Endothelial cell of umbilical vein (primary cell): ENCODE measurements at regions not wholly inside any gene's neighbourhood (a gene's known extent, or its start where the extent isn't known, plus 50 kb on each side); places are given as distances from the start of the nearest gene placed in this dataset.

ENCODE experiments used
- BruUV-seq: library from RNA; stranded (reverse); fragments of 400-500 nt; replicated peaks from 2 replicates; lab custom pipeline; 2021; lab: Mats Ljungman, UMichigan
- CTCF ChIA-PET: fragments of 300-600, 350-600 bp; sonication (Branson Sonifier 250); formaldehyde crosslinking; loops from one replicate; lab custom pipeline; 2021; ENCODE audit warnings: antibody characterized with exemption, inconsistent platforms; lab: Charles Lee
- POLR2A ChIA-PET: fragments of 300-600, 350-600 bp; sonication (Branson Sonifier 250); formaldehyde crosslinking; loops from one replicate; lab custom pipeline; 2021; ENCODE audit warnings: antibody characterized with exemption, inconsistent platforms; lab: Charles Lee
- DNase-seq: peaks from one replicate; pipeline ENCODE4 v3.0.0-alpha.2; 2011; ENCODE audit warnings: low read depth, low spot score
- FAIRE-seq: peaks from 2 replicates; lab custom pipeline; 2011; peaks lifted over from hg19 to GRCh38; lab: Jason Lieb, UNC
- H2AFZ ChIP-seq: 2 replicates; pipeline ENCODE4 v1.6.0; 2012; ENCODE audit warnings: low read depth, low read length, control low read depth, inconsistent platforms
- H3K27ac ChIP-seq: 2 replicates; pipeline ENCODE4 v1.5.1; 2011; ENCODE audit warnings: low read depth, mild to moderate bottlenecking, control low read depth, low read length, moderate library complexity; ENCODE audit not compliant: insufficient read depth
- H3K27me3 ChIP-seq, 2 experiments: 2 replicates each; pipeline versions ENCODE4 v1.6.0 to v1.6.1; 2011; ENCODE audit warnings: low read length in 2 of 2, mixed read lengths in 1 of 2; ENCODE audit not compliant: control insufficient read depth in 2 of 2, insufficient read depth in 2 of 2
- H3K36me3 ChIP-seq, 2 experiments: 2 replicates in 1 of 2; 3 replicates in 1 of 2; pipeline ENCODE4 v1.5.1; 2011; ENCODE audit warnings: low read length in 2 of 2, mild to moderate bottlenecking in 1 of 2, moderate library complexity in 1 of 2; ENCODE audit not compliant: control insufficient read depth in 2 of 2, insufficient read depth in 2 of 2; ENCODE audit errors: extremely low read depth in 1 of 2
- H3K4me1 ChIP-seq: 3 replicates; pipeline ENCODE4 v1.5.1; 2011; ENCODE audit warnings: mild to moderate bottlenecking, low read length; ENCODE audit not compliant: control insufficient read depth, insufficient read depth; ENCODE audit errors: extremely low read depth
- H3K4me2 ChIP-seq: 2 replicates; pipeline ENCODE4 v1.6.1; 2011; ENCODE audit warnings: low read length, control low read depth, mixed read lengths; ENCODE audit not compliant: insufficient read depth
- H3K4me3 ChIP-seq, 3 experiments: fragments of 200-600 bp in 1 of 3; sonication (generic), shearing (Covaris generic) in 1 of 3; replicated peaks in 1 of 3; 2 replicates each; pipeline ENCODE4 v1.5.1; 2011 to 2016; ENCODE audit warnings: control low read depth in 3 of 3, low read length in 3 of 3, mild to moderate bottlenecking in 2 of 3, inconsistent platforms in 1 of 3, low read depth in 1 of 3, moderate library complexity in 1 of 3; ENCODE audit not compliant: insufficient read depth in 1 of 3
- H3K79me2 ChIP-seq: 2 replicates; pipeline ENCODE4 v1.6.0; 2012; ENCODE audit warnings: low read length, inconsistent platforms; ENCODE audit not compliant: control insufficient read depth, insufficient read depth
- H3K9ac ChIP-seq: replicated peaks from 2 replicates; pipeline ENCODE3; 2011; ENCODE audit warnings: low read length, control low read depth; ENCODE audit not compliant: insufficient read depth; ENCODE audit errors: extremely low read depth
- H3K9me1 ChIP-seq: replicated peaks from 3 replicates; pipeline ENCODE4 v1.6.0; 2011; ENCODE audit warnings: mild to moderate bottlenecking, low read length; ENCODE audit not compliant: control insufficient read depth, insufficient read depth; ENCODE audit errors: extremely low read depth
- H3K9me3 ChIP-seq: replicated peaks from 2 replicates; pipeline ENCODE4 v1.5.1; 2012; ENCODE audit warnings: low read length, inconsistent platforms; ENCODE audit not compliant: control insufficient read depth, insufficient read depth
- H4K20me1 ChIP-seq: replicated peaks from 2 replicates; pipeline ENCODE3; 2011; ENCODE audit warnings: mild to moderate bottlenecking, low read length; ENCODE audit not compliant: control insufficient read depth, insufficient read depth; ENCODE audit errors: extremely low read depth
- CTCF ChIP-seq, 2 donors: IDR thresholded peaks; 1 replicate in 1 of 2; 2 replicates in 1 of 2; pipeline ENCODE4 v1.5.1; 2011; ENCODE audit warnings: low read length in 2 of 2, mild to moderate bottlenecking in 2 of 2, moderate library complexity in 2 of 2, control low read depth in 1 of 2, inconsistent platforms in 1 of 2, low read depth in 1 of 2; ENCODE audit not compliant: insufficient read depth in 1 of 2; ENCODE audit errors: extremely low read depth in 1 of 2
- EZH2 ChIP-seq: IDR thresholded peaks from 2 replicates; pipeline ENCODE4 v1.6.1; 2012; ENCODE audit warnings: borderline replicate concordance, low read depth, mild to moderate bottlenecking, moderate library complexity, low read length, inconsistent platforms; ENCODE audit not compliant: severe bottlenecking
- FOS ChIP-seq: IDR thresholded peaks from 2 replicates; pipeline ENCODE4 v1.6.1; 2011; ENCODE audit warnings: mild to moderate bottlenecking, low read length, moderate library complexity, borderline replicate concordance; ENCODE audit not compliant: insufficient read depth
- GATA2 ChIP-seq: IDR thresholded peaks from 2 replicates; pipeline ENCODE4 v1.7.0; 2011; ENCODE audit warnings: low read depth, mild to moderate bottlenecking, moderate library complexity, mixed read lengths, low read length; ENCODE audit not compliant: insufficient read length, insufficient read depth
- JUN ChIP-seq: IDR thresholded peaks from 2 replicates; pipeline ENCODE4 v1.6.1; 2011; ENCODE audit warnings: borderline replicate concordance, low read depth; ENCODE audit not compliant: insufficient read length, insufficient read depth
- MYC ChIP-seq: IDR thresholded peaks from one replicate; pipeline ENCODE4 v1.6.1; 2011; ENCODE audit warnings: mild to moderate bottlenecking, low read depth, low read length
- POLR2A ChIP-seq: IDR thresholded peaks from 2 replicates; pipeline ENCODE4 v1.6.1; 2012; ENCODE audit warnings: low read depth, mild to moderate bottlenecking, control low read depth, low read length
- POLR2AphosphoS5 ChIP-seq: IDR thresholded peaks from 2 replicates; pipeline ENCODE4 v1.6.1; 2012; ENCODE audit warnings: low read depth, mild to moderate bottlenecking, control low read depth, low read length, moderate library complexity; ENCODE audit not compliant: insufficient read depth
- dilution Hi-C: fragments of 300-500 bp; cut with MboI; formaldehyde crosslinking; loops from one replicate; pipeline ENCODE4 v1.15.0; 2019; ENCODE audit warnings: low sequenced_read_pairs; ENCODE audit not compliant: extremely low pct_ligation_motif_present
- intact Hi-C: fragments of 100-400 bp; cut with micrococcal nuclease; formaldehyde crosslinking; loops from one replicate; pipeline ENCODE4 v1.10.0; 2022
- TF ChIP-seq, protein P1 (sequence below): IDR thresholded peaks from 2 replicates; pipeline ENCODE4 v1.6.1; 2011; ENCODE audit not compliant: insufficient read depth, insufficient read length

DNA sequence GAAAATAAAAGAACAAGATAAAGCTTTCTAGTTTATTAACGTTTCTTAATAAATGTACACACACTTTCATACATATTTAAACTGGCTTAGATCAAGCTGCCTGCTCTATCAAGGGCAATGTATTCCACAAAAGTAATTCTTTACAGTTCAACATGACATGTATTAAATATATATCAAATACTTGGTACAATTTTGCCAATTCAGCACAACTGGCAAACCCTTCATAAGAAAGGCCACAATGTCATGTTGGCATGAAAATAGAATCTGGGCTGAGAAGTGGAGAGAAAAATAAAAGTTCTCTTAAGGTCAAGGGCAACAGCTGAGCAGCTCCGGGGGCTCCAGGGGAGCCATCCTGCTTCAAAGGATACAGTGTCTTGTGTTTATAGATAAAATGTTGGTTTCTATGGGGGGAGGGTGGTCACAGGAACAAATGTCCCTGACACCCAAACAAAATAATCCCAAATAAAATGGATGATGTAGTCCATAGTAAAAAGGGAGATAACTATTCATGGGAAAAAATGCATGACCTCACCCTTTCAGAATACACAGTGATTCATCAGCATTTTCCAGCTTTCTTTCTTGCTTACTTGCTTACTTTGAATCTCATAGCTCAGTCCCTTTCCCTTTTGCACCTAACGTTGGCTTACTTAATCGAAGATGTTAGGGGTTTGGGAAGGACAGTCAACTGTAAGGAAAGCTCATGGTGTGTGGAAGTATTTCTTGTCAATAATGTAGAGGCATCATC is 494.9 kb downstream of the NYAP2 start:
- H3K4me1 ChIP-seq: no peaks in the 10 kb centered on the region
- ChIA-PET CTCF (interaction anchor here (0.7 to 1.1 kb wide), 2 partner anchors 229 to 908 kb away, joined by 3 to 6 read pairs; no protein-coding TSS in a partner anchor), POLR2A (no interaction called here)
- no peaks in the 10 kb centered on the region for H4K20me1 ChIP-seq
- no peaks in the 10 kb centered on the region for H3K9me3 ChIP-seq
- no peaks in the 10 kb centered on the region for H3K9me1 ChIP-seq
- dilution Hi-C loops: no loop called here
- H3K27ac ChIP-seq: no peak overlapping the region
- TF ChIP-seq, protein P1, sequence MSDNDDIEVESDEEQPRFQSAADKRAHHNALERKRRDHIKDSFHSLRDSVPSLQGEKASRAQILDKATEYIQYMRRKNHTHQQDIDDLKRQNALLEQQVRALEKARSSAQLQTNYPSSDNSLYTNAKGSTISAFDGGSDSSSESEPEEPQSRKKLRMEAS: no peak
- no peak for TF ChIP-seq FOS
- TF ChIP-seq CTCF (IDR thresholded peaks at IDR 0.05; ENCODE audit: extremely low read depth in 1 of 2, insufficient read depth in 1 of 2, low read depth in 1 of 2, low read length in 2 of 2): no peak
- no peak for TF ChIP-seq POLR2A
- TF ChIP-seq MYC: no peak
- no peak for TF ChIP-seq GATA2
- TF ChIP-seq EZH2: no peak
- TF ChIP-seq POLR2AphosphoS5: no peak
- TF ChIP-seq JUN: no peak
- H3K9ac ChIP-seq: no peak overlapping the region
- H3K4me3 ChIP-seq: no peak overlapping the region
- H2AFZ ChIP-seq: no peak overlapping the region
- no TSS peak for BruUV-seq
- no peak overlapping the region for H3K4me2 ChIP-seq
- DNase-seq: no peak
- no peaks in the 10 kb centered on the region for H3K36me3 ChIP-seq
- FAIRE-seq: no peak
- no peaks in the 10 kb centered on the region for H3K27me3 ChIP-seq
- intact Hi-C loops: no loop called here
- H3K79me2 ChIP-seq: no peaks in the 10 kb centered on the region
